ENCODE measurements at regions not wholly inside any gene's neighbourhood (a gene's known extent, or its start where the extent isn't known, plus 50 kb on each side); places are given as distances from the start of the nearest gene placed in this dataset.

GRCh38 chr1:58358346-58358745 is 188.2 kb downstream of the OMA1 start:
- no peaks in the 10 kb centered on the region for H3K4me1 ChIP-seq (ENCODE audit: control insufficient read depth in 1 of 2, insufficient read depth in 2 of 2, low read depth in 1 of 2, low read length in 1 of 2)
- TF ChIP-seq FOSL2 (IDR thresholded peaks at IDR 0.05; ENCODE audit: borderline replicate concordance, low read depth) (no peak), CHD2 (IDR thresholded peaks at IDR 0.05; ENCODE audit: low read length, partially characterized antibody) (no peak), FOXM1 (IDR thresholded peaks at IDR 0.05; ENCODE audit: low read depth) (no peak), EZH2phosphoT487 (IDR thresholded peaks at IDR 0.05; ENCODE audit: borderline replicate concordance, low read depth) (no peak), REST (IDR thresholded peaks at IDR 0.05; ENCODE audit: low read depth, low read length) (no peak), TCF12 (IDR thresholded peaks at IDR 0.05) (no peak), EP300 (IDR thresholded peaks at IDR 0.05; ENCODE audit: borderline replicate concordance in 1 of 2, low read depth in 1 of 2, low read length in 1 of 2) (no peak), TAF1 (IDR thresholded peaks at IDR 0.05; ENCODE audit: borderline replicate concordance, low read depth, low read length) (no peak), ZBTB33 (IDR thresholded peaks at IDR 0.05; ENCODE audit: borderline replicate concordance, low read depth) (no peak), PBX3 (IDR thresholded peaks at IDR 0.05) (no peak), RXRA (IDR thresholded peaks at IDR 0.05; ENCODE audit: borderline replicate concordance, low read depth) (no peak), CTCF (IDR thresholded peaks at IDR 0.05) (no peak), FOXJ3 (CRISPR knock-in tag; IDR thresholded peaks at IDR 0.05) (no peak)
- no peak overlapping the region for H3K4me3 ChIP-seq (ENCODE audit: low read depth in 2 of 2, low read length in 1 of 2)
- CTCF ChIA-PET: interaction anchor here (0.6 kb wide), 1 partner anchor 98 kb away, joined by 3 read pairs; no protein-coding TSS in a partner anchor
- DNase-seq: no peak
- H3K9me2 ChIP-seq: no peaks in the 10 kb centered on the region
- no peak overlapping the region for H3K4me2 ChIP-seq
- WGBS (ENCODE audit: low lambda C conversion rate): 38% methylated on average over 4 of the region's 4 CpGs
- H3K9ac ChIP-seq: no peak overlapping the region
- H3K27me3 ChIP-seq (ENCODE audit: insufficient read depth): no peaks in the 10 kb centered on the region
- no peaks in the 10 kb centered on the region for H3F3A ChIP-seq (replicated peaks; ENCODE audit: insufficient read depth)
- no peaks in the 10 kb centered on the region for H3K79me2 ChIP-seq (ENCODE audit: insufficient read depth)
- H3K27ac ChIP-seq (ENCODE audit: low read depth in 2 of 2, low read length in 1 of 2): no peak overlapping the region
- no peaks in the 10 kb centered on the region for H3K9me3 ChIP-seq
- H2AFZ ChIP-seq (ENCODE audit: low read depth): no peak overlapping the region
- H3K36me3 ChIP-seq (replicated peaks in 1 of 2; ENCODE audit: control insufficient read depth in 1 of 2, insufficient read depth in 2 of 2, low read length in 1 of 2): no peaks in the 10 kb centered on the region
- H4K20me1 ChIP-seq (ENCODE audit: insufficient read depth): no peaks in the 10 kb centered on the region
- POLR2A ChIA-PET: no interaction called here

Data from SK-N-SH (cell line).